HG03442 (cell line): ENCODE measurements at regions not wholly inside any gene's neighbourhood (a gene's known extent, or its start where the extent isn't known, plus 50 kb on each side); places are given as distances from the start of the nearest gene placed in this dataset.

Experiments used
- ATAC-seq: cut with Tn5 transposase; IDR thresholded peaks from one replicate; pipeline ENCODE4 v1.9.1; 2021; ENCODE audit warnings: mild to moderate bottlenecking, moderate library complexity; ENCODE audit not compliant: unreplicated experiment

- ATAC-seq, result no peak
These were observed 196.2 kb downstream of the PAX1 start for GRCh38 chr20:21901470-21902275.

GRCh38 chr20:21900431-21900830 is 195.0 kb downstream of the PAX1 start:
- ATAC-seq, result no peak

GRCh38 chr20:21874921-21875320 is 169.5 kb downstream of the PAX1 start:
- no peak for ATAC-seq

GRCh38 chr20:21874127-21874526 is 168.7 kb downstream of the PAX1 start:
- ATAC-seq, result no peak

GRCh38 chr20:21873291-21873690 is 167.8 kb downstream of the PAX1 start:
- ATAC-seq, result no peak

- no peak for ATAC-seq
These were observed 162.3 kb downstream of the PAX1 start for GRCh38 chr20:21867811-21868210.

GRCh38 chr20:21867353-21867752 is 161.9 kb downstream of the PAX1 start:
- no peak for ATAC-seq

- no peak for ATAC-seq
These were observed 157.5 kb downstream of the PAX1 start for GRCh38 chr20:21862956-21863355.

GRCh38 chr20:21862259-21862946 is 156.9 kb downstream of the PAX1 start:
- no peak for ATAC-seq

- no peak for ATAC-seq
These were observed 135.5 kb downstream of the PAX1 start for GRCh38 chr20:21840991-21841390.

- no peak for ATAC-seq
These were observed 134.5 kb downstream of the PAX1 start for GRCh38 chr20:21839982-21840381.

- no peak for ATAC-seq
These were observed 130.9 kb downstream of the PAX1 start for GRCh38 chr20:21836346-21836745.

- ATAC-seq, result no peak
These were observed 129.6 kb downstream of the PAX1 start for GRCh38 chr20:21835042-21835441.

GRCh38 chr20:21832442-21833385 is 127.2 kb downstream of the PAX1 start:
- no peak for ATAC-seq

GRCh38 chr20:21826976-21827375 is 121.5 kb downstream of the PAX1 start:
- no peak for ATAC-seq

- ATAC-seq, result no peak
These were observed 115.9 kb downstream of the PAX1 start for GRCh38 chr20:21821358-21821757.

- ATAC-seq, result no peak
These were observed 115.2 kb downstream of the PAX1 start for GRCh38 chr20:21820688-21821087.

- ATAC-seq, result no peak
These were observed 114.6 kb downstream of the PAX1 start for GRCh38 chr20:21820045-21820444.

- no peak for ATAC-seq
These were observed 106.9 kb downstream of the PAX1 start for GRCh38 chr20:21812379-21812778.

- ATAC-seq, result no peak
These were observed 104.6 kb downstream of the PAX1 start for GRCh38 chr20:21809961-21810523.
